Osteocyte (in vitro differentiated cells): ENCODE measurements at regions not wholly inside any gene's neighbourhood (a gene's known extent, or its start where the extent isn't known, plus 50 kb on each side); places are given as distances from the start of the nearest gene placed in this dataset.
"Not testable (repeated sequence)": the region's sequence is repeated elsewhere in the genome, so short reads cannot be mapped to it uniquely, and the experiment has no call there.

Source experiments
- DNase-seq: peaks from one replicate; pipeline ENCODE4 v3.0.0; 2021; ENCODE audit warnings: mixed read lengths; ENCODE audit not compliant: unreplicated experiment; ENCODE audit errors: extremely low spot score
- H3K27ac Mint-ChIP-seq: one replicate; pipeline ENCODE4 v1.8.0; 2021; ENCODE audit warnings: mild to moderate bottlenecking, mixed read lengths; ENCODE audit not compliant: unreplicated experiment
- H3K27me3 Mint-ChIP-seq: one replicate; pipeline ENCODE4 v1.8.0; 2021; ENCODE audit warnings: mixed read lengths; ENCODE audit not compliant: unreplicated experiment
- H3K36me3 Mint-ChIP-seq: one replicate; pipeline ENCODE4 v1.8.0; 2021; ENCODE audit warnings: mixed read lengths; ENCODE audit not compliant: unreplicated experiment
- H3K4me1 Mint-ChIP-seq: one replicate; pipeline ENCODE4 v1.8.0; 2021; ENCODE audit warnings: mixed read lengths; ENCODE audit not compliant: unreplicated experiment
- H3K4me3 Mint-ChIP-seq: one replicate; pipeline ENCODE4 v1.8.0; 2021; ENCODE audit warnings: mild to moderate bottlenecking, moderate library complexity, mixed read lengths; ENCODE audit not compliant: unreplicated experiment
- H3K9me3 Mint-ChIP-seq: one replicate; pipeline ENCODE4 v1.8.0; 2021; ENCODE audit warnings: mixed read lengths; ENCODE audit not compliant: unreplicated experiment
- TF ChIP-seq, protein P1 (sequence below): fragments of 200-600 bp; sonication (generic); IDR thresholded peaks from 2 replicates; pipeline ENCODE4 v1.5.0; 2021; ENCODE audit warnings: antibody characterized with exemption, mild to moderate bottlenecking, moderate library complexity

DNA sequence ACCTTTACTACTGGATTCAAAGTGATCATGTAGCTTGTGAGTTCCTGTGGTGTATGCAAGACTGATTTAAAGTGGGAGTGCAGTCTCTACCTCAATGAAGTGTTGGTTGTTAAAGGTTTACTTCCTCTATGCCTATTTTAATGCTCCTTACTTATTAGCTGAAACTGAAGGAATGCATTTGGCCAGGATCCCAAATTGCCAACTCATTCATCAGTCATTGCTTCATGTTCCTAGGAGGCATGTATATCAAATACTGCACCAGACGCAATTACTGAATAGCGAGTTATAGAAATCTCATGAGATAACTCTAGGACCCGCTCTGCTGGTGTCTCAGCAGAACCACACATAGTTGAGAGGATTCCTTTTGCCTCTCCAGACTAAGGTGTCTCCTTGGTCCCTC, 143.0 kb upstream of the RPS23 start:
- H3K9me3 Mint-ChIP-seq: no peaks in the 10 kb centered on the region
- H3K36me3 Mint-ChIP-seq: no peaks in the 10 kb centered on the region
- DNase-seq: no peak
- TF ChIP-seq, protein P1, sequence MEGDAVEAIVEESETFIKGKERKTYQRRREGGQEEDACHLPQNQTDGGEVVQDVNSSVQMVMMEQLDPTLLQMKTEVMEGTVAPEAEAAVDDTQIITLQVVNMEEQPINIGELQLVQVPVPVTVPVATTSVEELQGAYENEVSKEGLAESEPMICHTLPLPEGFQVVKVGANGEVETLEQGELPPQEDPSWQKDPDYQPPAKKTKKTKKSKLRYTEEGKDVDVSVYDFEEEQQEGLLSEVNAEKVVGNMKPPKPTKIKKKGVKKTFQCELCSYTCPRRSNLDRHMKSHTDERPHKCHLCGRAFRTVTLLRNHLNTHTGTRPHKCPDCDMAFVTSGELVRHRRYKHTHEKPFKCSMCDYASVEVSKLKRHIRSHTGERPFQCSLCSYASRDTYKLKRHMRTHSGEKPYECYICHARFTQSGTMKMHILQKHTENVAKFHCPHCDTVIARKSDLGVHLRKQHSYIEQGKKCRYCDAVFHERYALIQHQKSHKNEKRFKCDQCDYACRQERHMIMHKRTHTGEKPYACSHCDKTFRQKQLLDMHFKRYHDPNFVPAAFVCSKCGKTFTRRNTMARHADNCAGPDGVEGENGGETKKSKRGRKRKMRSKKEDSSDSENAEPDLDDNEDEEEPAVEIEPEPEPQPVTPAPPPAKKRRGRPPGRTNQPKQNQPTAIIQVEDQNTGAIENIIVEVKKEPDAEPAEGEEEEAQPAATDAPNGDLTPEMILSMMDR: peak; percentile 39
- H3K27me3 Mint-ChIP-seq: no peaks in the 10 kb centered on the region
- peaks cover 19% of the 10 kb centered on the region for H3K4me1 Mint-ChIP-seq
- no peak overlapping the region for H3K27ac Mint-ChIP-seq
- H3K4me3 Mint-ChIP-seq: no peak overlapping the region

DNA sequence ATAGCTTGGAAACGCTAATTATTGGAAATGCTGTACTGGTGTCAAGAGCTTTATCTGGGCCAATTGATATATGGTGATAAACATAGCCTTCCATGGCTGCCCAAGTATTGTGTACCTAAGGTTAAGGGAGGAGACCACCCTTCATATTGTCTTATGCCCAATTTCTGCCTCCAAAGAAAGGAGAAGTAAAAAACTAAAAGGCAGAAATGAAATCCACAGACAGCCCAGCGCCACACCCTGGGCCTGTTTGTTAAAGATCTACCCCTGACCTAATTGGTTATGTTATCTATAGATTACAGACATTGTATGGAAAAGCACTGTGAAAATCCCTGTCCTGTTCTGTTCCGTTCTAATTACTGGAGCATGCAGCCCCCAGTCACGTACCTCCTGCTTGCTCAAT, 142.4 kb upstream of the RPS23 start:
- not testable (repeated sequence) for H3K27me3 Mint-ChIP-seq, H3K9me3 Mint-ChIP-seq, H3K27ac Mint-ChIP-seq, H3K36me3 Mint-ChIP-seq, DNase-seq, H3K4me3 Mint-ChIP-seq
- H3K4me1 Mint-ChIP-seq: peaks cover 19% of the 10 kb centered on the region

- H3K27me3 Mint-ChIP-seq: no peaks in the 10 kb centered on the region
- no peaks in the 10 kb centered on the region for H3K9me3 Mint-ChIP-seq
- H3K27ac Mint-ChIP-seq: no peak overlapping the region
- no peak overlapping the region for H3K4me3 Mint-ChIP-seq
- H3K4me1 Mint-ChIP-seq: peaks cover 19% of the 10 kb centered on the region
- TF ChIP-seq, protein P1: no peak
- DNase-seq: no peak
- no peaks in the 10 kb centered on the region for H3K36me3 Mint-ChIP-seq
Observed at GRCh38 chr5:82419559-82420332, 141.6 kb upstream of the RPS23 start.

DNA sequence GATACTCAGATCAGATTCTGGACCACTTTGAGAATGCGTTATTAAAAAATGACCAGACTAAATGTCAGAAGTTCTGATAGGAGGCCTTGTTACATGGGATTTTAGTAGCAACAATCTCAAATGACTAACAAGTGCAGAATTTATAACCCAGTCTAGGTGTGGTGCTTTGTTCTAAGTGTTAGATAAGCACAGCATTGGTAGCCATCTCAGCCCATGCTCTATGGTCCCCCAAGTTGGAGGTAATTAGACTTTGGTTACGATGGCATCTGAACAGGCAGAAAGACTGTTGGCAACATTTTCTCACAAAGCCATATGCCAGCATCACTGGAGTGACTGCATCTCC, 140.4 kb upstream of the RPS23 start:
- no peak overlapping the region for H3K4me3 Mint-ChIP-seq
- DNase-seq: no peak
- no peaks in the 10 kb centered on the region for H3K9me3 Mint-ChIP-seq
- H3K4me1 Mint-ChIP-seq: peaks cover 29% of the 10 kb centered on the region
- no peaks in the 10 kb centered on the region for H3K36me3 Mint-ChIP-seq
- no peaks in the 10 kb centered on the region for H3K27me3 Mint-ChIP-seq
- TF ChIP-seq, protein P1: no peak
- H3K27ac Mint-ChIP-seq: no peak overlapping the region

DNA sequence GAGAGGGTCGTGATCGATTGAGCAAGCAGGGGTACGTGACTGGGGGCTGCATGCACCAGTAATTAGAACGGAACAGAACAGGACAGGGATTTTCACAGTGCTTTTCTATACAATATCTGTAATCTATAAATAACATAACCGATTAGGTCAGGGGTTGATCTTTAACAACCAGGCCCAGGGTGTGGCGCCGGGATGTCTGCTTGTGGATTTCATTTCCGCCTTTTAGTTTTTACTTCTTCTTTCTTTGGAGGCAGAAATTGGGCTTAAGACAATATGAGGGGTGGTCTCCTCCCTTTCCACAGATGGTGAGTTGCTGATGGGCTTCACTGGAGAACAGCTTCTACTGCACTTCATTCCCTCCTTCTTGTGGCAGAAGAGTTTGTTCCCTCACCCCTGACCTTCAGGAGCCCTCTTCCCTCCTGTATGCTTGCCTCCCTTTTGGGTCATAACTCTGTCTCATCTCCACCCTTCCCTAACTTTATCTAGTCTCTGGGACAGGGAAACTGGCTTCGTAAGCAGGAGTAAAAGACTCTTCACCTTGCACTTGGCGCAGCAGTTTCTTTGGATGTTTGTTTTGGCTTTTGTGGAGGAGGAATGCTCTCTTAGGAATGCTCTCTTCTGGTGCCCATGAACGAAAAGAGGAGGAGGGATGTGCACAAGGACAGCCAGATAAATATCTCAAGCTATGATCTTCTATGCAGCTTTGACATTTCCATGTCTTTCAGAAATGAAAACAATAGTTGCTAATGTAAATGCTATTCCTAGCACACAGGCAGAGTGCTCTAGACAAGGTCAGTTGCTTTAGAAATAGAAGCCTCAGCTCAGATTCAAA, 139.8 kb upstream of the RPS23 start:
- no peaks in the 10 kb centered on the region for H3K9me3 Mint-ChIP-seq
- TF ChIP-seq, protein P1: no peak
- H3K4me3 Mint-ChIP-seq: no peak overlapping the region
- no peak overlapping the region for H3K27ac Mint-ChIP-seq
- H3K36me3 Mint-ChIP-seq: no peaks in the 10 kb centered on the region
- DNase-seq: no peak
- no peaks in the 10 kb centered on the region for H3K27me3 Mint-ChIP-seq
- H3K4me1 Mint-ChIP-seq: peaks cover 35% of the 10 kb centered on the region
